LNCAP (cell line): ENCODE measurements at regions not wholly inside any gene's neighbourhood (a gene's known extent, or its start where the extent isn't known, plus 50 kb on each side); places are given as distances from the start of the nearest gene placed in this dataset.

Experiments used
- CTCF ChIP-seq: fragments of 450-650 bp; IDR thresholded peaks from 2 replicates; pipeline ENCODE4 v1.5.1; 2017; ENCODE audit warnings: mild to moderate bottlenecking

GRCh38 chr11:45050111-45050510, 96.3 kb upstream of the PRDM11 start:
- no peak for TF ChIP-seq CTCF

GRCh38 chr11:45051621-45052020, 94.8 kb upstream of the PRDM11 start:
- TF ChIP-seq CTCF: no peak

- TF ChIP-seq CTCF: no peak
These were observed 94.1 kb upstream of the PRDM11 start for GRCh38 chr11:45052361-45052760.

GRCh38 chr11:45053736-45054446, 92.5 kb upstream of the PRDM11 start:
- no peak for TF ChIP-seq CTCF

DNA sequence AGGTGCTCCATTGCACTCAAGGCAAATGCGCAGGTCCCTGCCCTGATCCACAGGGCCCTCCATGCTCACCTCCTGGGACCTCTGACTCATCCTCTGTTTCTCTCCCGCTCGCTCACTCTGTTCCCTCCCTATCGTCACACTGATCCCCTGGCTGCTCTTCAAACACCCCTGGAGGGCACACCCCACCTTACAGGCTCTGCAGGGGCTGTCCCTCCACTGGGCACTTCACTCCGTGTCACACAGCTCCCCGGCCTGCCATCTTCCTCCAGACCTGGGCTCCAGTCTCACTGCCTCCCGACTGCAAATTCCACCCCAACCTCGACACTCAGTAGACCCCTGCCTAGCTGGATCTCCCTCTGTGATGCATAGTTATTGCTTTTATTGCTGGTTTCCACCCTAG, 91.5 kb upstream of the PRDM11 start:
- no peak for TF ChIP-seq CTCF

DNA sequence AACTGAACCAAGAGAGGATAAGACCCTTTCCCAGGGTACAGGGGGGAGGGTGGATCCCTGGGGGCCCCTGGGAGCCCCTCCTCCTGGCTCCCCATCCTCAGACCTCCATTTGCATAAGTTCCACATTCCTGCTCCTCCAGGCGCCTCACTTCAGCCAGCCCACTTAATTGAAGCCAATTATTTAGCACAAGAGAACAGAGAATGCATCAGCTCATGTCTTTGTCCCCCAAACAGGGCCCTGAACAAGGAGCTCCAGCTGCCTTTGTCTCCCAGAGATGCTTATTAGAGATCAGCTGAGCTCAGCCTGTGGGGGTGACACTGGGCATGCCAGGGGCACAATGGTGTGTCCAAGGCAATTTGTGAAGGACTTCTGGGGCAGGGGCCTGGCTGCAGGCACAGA, 89.9 kb upstream of the PRDM11 start:
- TF ChIP-seq CTCF: no peak

GRCh38 chr11:45057938-45058646, 88.3 kb upstream of the PRDM11 start:
- TF ChIP-seq CTCF: no peak
